Calu3 (cell line): ENCODE measurements at regions not wholly inside any gene's neighbourhood (a gene's known extent, or its start where the extent isn't known, plus 50 kb on each side); places are given as distances from the start of the nearest gene placed in this dataset.

Source experiments
- BruUV-seq: library from RNA; stranded (reverse); fragments of 400-500 nt; replicated peaks from 2 replicates; lab custom pipeline; 2021; lab: Mats Ljungman, UMichigan
- CTCF ChIA-PET: fragments of 300-600 bp; sonication (Branson Sonifier 250); formaldehyde crosslinking; loops from one replicate; lab custom pipeline; 2022; ENCODE audit warnings: antibody characterized with exemption; lab: Charles Lee
- DNase-seq: peaks from one replicate; pipeline ENCODE4 v3.0.0; 2022
- H3K27ac Mint-ChIP-seq: one replicate; pipeline ENCODE4 v1.8.0; 2022; ENCODE audit warnings: mixed read lengths; ENCODE audit not compliant: unreplicated experiment
- H3K27me3 Mint-ChIP-seq: one replicate; pipeline ENCODE4 v1.8.0; 2022; ENCODE audit warnings: mixed read lengths; ENCODE audit not compliant: unreplicated experiment
- H3K36me3 Mint-ChIP-seq: one replicate; pipeline ENCODE4 v1.8.0; 2022; ENCODE audit warnings: mild to moderate bottlenecking, moderate library complexity, mixed read lengths; ENCODE audit not compliant: insufficient read depth, unreplicated experiment
- H3K4me1 Mint-ChIP-seq: one replicate; pipeline ENCODE4 v1.8.0; 2022; ENCODE audit warnings: mild to moderate bottlenecking, low read depth, mixed read lengths; ENCODE audit not compliant: unreplicated experiment
- H3K4me3 Mint-ChIP-seq: one replicate; pipeline ENCODE4 v1.8.0; 2022; ENCODE audit warnings: mild to moderate bottlenecking, low read depth, moderate library complexity, mixed read lengths; ENCODE audit not compliant: unreplicated experiment
- H3K9me3 Mint-ChIP-seq: one replicate; pipeline ENCODE4 v1.8.0; 2022; ENCODE audit warnings: low read depth, mixed read lengths; ENCODE audit not compliant: unreplicated experiment
- CTCF ChIP-seq: fragments of 200-600 bp; IDR thresholded peaks from one replicate; pipeline ENCODE4 v1.8.0; 2022; ENCODE audit warnings: antibody characterized with exemption; ENCODE audit not compliant: unreplicated experiment
- intact Hi-C: fragments of 100-400 bp; cut with micrococcal nuclease; formaldehyde crosslinking; loops from one replicate; pipeline ENCODE4 v1.10.0; 2022; ENCODE audit not compliant: unreplicated experiment

DNA sequence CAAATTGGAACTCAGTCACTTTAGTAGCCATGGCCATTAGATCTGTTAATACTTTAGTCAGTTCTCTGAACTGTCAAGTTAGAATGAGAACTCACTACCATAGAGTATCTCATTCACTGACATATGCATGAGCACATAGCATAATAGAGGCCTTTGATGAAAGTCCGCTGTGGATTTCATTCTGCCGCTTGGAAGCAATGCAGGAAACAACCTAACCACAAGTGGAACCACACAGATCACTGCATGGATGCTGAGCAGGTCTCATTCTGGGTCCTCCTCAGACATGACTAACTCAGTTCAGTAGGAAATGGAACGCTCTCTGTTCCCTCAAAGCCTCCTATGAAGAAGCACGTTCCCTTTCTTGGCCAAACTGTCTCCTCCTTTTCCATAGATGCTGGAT lies 1624.8 kb upstream of the TENM3 start:
- TF ChIP-seq CTCF, result no peak
- H3K36me3 Mint-ChIP-seq, result no peaks in the 10 kb centered on the region
- H3K4me3 Mint-ChIP-seq, result no peak overlapping the region
- CTCF ChIA-PET, result no interaction called here
- no TSS peak for BruUV-seq
- H3K9me3 Mint-ChIP-seq, result no peaks in the 10 kb centered on the region
- no peak overlapping the region for H3K27ac Mint-ChIP-seq
- H3K27me3 Mint-ChIP-seq, result no peaks in the 10 kb centered on the region
- H3K4me1 Mint-ChIP-seq, result no peaks in the 10 kb centered on the region
- intact Hi-C loops, result no loop called here
- no peak for DNase-seq

- Mint-ChIP-seq H3K36me3 (no peaks in the 10 kb centered on the region), H3K9me3 (no peaks in the 10 kb centered on the region), H3K4me1 (no peaks in the 10 kb centered on the region), H3K4me3 (no peak overlapping the region), H3K27me3 (no peaks in the 10 kb centered on the region), H3K27ac (no peak overlapping the region)
- CTCF ChIA-PET, result interaction anchor here (0.7 kb wide), 1 partner anchor 152 kb away, joined by 5 read pairs; no protein-coding TSS in a partner anchor
- intact Hi-C loops, result no loop called here
- TF ChIP-seq CTCF, result no peak
- no TSS peak for BruUV-seq
- no peak for DNase-seq
These were observed 1623.8 kb upstream of the TENM3 start for GRCh38 chr4:180619440-180619839.

GRCh38 chr4:180622254-180622653 lies 1620.9 kb upstream of the TENM3 start:
- Mint-ChIP-seq H3K36me3 (no peaks in the 10 kb centered on the region), H3K27me3 (no peaks in the 10 kb centered on the region), H3K4me1 (no peaks in the 10 kb centered on the region), H3K9me3 (no peaks in the 10 kb centered on the region), H3K27ac (no peak overlapping the region), H3K4me3 (no peak overlapping the region)
- CTCF ChIA-PET, result no interaction called here
- TF ChIP-seq CTCF, result no peak
- no TSS peak for BruUV-seq
- intact Hi-C loops, result no loop called here
- no peak for DNase-seq

GRCh38 chr4:180625653-180626052 lies 1617.5 kb upstream of the TENM3 start:
- BruUV-seq, result no TSS peak
- Mint-ChIP-seq H3K36me3 (no peaks in the 10 kb centered on the region), H3K27ac (no peak overlapping the region), H3K27me3 (no peaks in the 10 kb centered on the region), H3K9me3 (no peaks in the 10 kb centered on the region), H3K4me3 (no peak overlapping the region), H3K4me1 (no peaks in the 10 kb centered on the region)
- TF ChIP-seq CTCF, result no peak
- CTCF ChIA-PET, result no interaction called here
- DNase-seq, result no peak
- intact Hi-C loops, result no loop called here
